ENCODE measurements at regions not wholly inside any gene's neighbourhood (a gene's known extent, or its start where the extent isn't known, plus 50 kb on each side); places are given as distances from the start of the nearest gene placed in this dataset.
"Not testable (repeated sequence)": the region's sequence is repeated elsewhere in the genome, so short reads cannot be mapped to it uniquely, and the experiment has no call there.

DNA sequence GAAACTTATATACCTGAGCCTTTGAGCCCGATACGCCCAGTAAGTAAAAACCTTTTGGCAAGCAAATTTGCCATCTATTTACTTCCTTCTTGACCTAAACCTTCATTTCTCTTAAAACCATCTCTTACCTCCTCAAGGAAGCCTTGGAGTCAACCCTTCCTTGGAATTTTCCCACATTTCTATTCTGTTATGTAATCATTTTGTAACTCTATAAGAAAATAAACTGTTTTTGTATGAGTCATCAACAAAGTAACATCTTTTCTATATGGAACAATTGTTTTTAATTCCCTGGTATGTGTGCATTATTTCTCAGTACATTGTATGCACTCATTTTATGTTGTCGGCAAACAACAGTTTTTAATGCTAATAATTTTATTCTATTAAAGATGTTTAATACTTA, 162.0 kb downstream of the TEX36 start:
- Mint-ChIP-seq H3K27ac (no peak overlapping the region), H3K4me3 (ENCODE audit: low read depth) (no peak overlapping the region), H3K27me3 (peaks cover 4% of the 10 kb centered on the region), H3K9me3 (ENCODE audit: low read depth) (peaks cover 9% of the 10 kb centered on the region), H3K36me3 (ENCODE audit: insufficient read depth) (no peaks in the 10 kb centered on the region), H3K4me1 (ENCODE audit: low read depth) (no peaks in the 10 kb centered on the region)
- TF ChIP-seq, protein P1, sequence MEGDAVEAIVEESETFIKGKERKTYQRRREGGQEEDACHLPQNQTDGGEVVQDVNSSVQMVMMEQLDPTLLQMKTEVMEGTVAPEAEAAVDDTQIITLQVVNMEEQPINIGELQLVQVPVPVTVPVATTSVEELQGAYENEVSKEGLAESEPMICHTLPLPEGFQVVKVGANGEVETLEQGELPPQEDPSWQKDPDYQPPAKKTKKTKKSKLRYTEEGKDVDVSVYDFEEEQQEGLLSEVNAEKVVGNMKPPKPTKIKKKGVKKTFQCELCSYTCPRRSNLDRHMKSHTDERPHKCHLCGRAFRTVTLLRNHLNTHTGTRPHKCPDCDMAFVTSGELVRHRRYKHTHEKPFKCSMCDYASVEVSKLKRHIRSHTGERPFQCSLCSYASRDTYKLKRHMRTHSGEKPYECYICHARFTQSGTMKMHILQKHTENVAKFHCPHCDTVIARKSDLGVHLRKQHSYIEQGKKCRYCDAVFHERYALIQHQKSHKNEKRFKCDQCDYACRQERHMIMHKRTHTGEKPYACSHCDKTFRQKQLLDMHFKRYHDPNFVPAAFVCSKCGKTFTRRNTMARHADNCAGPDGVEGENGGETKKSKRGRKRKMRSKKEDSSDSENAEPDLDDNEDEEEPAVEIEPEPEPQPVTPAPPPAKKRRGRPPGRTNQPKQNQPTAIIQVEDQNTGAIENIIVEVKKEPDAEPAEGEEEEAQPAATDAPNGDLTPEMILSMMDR (IDR thresholded peaks at IDR 0.05; ENCODE audit: unreplicated experiment) = no peak
- DNase-seq (ENCODE audit: low spot score, unreplicated experiment) = no peak

DNA sequence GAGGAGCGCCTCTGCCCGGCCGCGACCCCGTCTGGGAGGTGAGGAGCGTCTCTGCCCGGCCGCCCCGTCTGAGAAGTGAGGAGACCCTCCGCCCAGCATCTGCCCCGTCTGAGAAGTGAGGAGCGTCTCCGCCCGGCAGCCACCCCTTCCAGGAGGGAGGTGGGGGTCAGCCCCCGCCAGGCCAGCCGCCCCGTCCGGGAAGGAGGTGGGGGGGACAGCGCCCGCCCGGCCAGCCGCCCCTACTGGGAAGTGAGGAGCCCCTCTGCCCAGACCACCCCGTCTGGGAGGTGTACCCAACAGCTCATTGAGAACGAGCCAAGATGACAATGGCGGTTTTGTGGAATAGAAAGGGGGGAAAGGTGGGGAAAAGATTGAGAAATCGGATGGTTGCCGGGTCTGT, 164.6 kb downstream of the TEX36 start:
- not testable (repeated sequence) for H3K36me3 Mint-ChIP-seq (ENCODE audit: insufficient read depth); H3K4me3 Mint-ChIP-seq (ENCODE audit: low read depth); H3K9me3 Mint-ChIP-seq (ENCODE audit: low read depth); H3K4me1 Mint-ChIP-seq (ENCODE audit: low read depth); DNase-seq (ENCODE audit: low spot score, unreplicated experiment); H3K27ac Mint-ChIP-seq
- peaks cover 13% of the 10 kb centered on the region for H3K27me3 Mint-ChIP-seq

DNA sequence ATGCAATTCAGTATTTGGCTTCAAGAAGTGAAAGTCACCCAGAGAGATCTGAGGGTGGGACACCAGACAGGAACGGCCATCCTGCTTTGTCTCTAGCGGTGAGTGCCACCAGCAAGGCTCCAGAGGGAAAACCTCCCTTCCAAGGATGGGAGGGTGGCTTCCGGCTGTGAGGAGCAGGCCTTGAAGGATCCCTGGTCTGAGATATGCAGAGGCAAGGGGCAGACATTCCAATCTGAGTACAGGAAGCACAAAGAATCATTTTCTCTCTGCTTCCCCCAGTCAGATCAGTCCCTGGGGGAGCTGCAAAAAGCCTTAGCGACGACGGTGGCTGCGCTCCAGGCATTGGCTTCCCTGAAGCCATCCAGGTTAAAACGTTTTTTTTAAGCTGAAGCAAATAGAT, 167.4 kb downstream of the TEX36 start:
- H3K36me3 Mint-ChIP-seq (ENCODE audit: insufficient read depth) = no peaks in the 10 kb centered on the region
- no peaks in the 10 kb centered on the region for H3K4me1 Mint-ChIP-seq (ENCODE audit: low read depth)
- DNase-seq (ENCODE audit: low spot score, unreplicated experiment) = no peak
- TF ChIP-seq, protein P1 (IDR thresholded peaks at IDR 0.05; ENCODE audit: unreplicated experiment) = no peak
- no peak overlapping the region for H3K27ac Mint-ChIP-seq
- peaks cover 17% of the 10 kb centered on the region for H3K27me3 Mint-ChIP-seq
- no peak overlapping the region for H3K4me3 Mint-ChIP-seq (ENCODE audit: low read depth)
- H3K9me3 Mint-ChIP-seq (ENCODE audit: low read depth) = peaks cover 4% of the 10 kb centered on the region

DNA sequence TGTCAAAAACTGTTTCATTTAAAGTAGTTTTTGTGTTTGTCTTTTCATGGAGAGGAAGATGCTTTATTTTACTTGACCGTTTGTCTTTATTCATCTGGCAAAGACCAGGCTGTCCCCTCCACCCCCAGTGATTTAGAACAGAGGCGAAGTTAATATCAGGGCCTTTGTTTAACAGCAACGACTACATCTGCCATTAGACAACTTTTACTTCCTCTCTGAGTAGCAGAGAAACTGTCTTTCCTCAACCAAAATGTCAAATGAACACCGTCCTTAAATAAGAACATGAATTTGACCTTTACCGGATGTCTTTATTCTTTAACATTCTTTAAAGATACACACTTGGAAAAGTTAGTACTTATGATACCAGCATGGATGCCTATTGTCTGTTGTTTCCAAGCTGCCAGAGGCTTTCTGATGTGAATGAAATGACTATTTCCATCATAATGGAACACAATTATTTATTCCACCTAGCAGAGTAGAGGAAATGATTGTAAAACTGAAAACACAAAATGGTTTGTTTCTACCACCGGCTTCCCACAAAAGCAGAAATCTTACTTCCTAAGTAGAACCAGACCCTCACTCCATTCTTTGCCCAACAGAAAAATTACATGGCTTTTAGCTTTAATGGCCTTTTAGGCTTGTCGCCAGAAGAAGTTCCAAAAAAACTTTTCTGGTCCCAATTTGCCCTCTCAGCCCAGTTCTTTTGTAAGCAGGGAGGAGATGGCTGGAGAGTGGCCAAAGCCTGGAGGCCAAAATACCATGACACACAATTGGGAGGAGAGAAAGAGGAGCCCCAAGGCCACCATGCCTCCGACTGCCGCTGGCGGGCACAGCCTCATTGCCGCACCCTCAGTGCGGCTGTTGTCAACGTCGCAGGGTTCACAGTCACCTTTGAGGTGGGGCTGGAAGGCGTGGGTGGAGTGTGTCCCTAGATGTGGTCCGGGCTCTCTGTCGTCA, 168.5 kb downstream of the TEX36 start:
- Mint-ChIP-seq H3K4me3 (ENCODE audit: low read depth) (no peak overlapping the region), H3K9me3 (ENCODE audit: low read depth) (no peaks in the 10 kb centered on the region), H3K27me3 (peaks cover 17% of the 10 kb centered on the region), H3K4me1 (ENCODE audit: low read depth) (no peaks in the 10 kb centered on the region), H3K27ac (no peak overlapping the region), H3K36me3 (ENCODE audit: insufficient read depth) (no peaks in the 10 kb centered on the region)
- TF ChIP-seq, protein P1 (IDR thresholded peaks at IDR 0.05; ENCODE audit: unreplicated experiment) = no peak
- no peak for DNase-seq (ENCODE audit: low spot score, unreplicated experiment)

DNA sequence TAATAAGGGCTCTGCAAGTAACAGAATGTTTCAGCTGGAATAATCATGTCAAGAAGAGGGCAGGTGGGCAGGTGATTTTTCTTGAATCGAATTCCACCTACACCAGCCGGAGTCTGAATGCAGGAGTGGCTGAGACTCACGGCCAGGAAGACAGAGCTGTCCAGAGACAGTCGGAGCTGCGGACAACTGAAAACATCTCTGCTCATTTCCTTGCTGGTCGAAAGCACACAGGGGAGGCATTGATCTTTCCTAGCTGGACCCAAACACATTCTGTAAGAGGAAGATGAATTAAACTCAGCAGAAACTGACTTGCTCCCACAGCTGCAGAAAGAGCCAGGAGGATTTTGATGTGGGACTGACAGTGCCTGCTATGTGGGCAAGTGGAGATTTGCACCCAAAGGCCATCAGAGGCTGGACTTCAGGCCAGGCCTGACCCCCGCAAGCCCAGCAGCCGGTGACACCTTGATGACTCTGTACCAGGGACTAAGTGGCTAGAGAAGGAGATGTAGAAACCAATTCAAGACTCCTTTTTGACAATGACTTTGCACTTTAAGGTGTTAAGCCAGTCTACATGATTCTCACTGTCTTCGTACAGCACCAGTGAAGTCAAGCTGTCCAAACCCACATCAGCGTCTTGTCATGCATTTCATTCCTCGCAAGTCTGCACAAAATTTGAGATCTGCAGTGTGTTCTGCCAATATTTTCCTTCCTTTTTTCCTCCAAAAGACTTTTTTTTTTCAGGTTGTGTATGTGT, 169.4 kb downstream of the TEX36 start:
- no peaks in the 10 kb centered on the region for H3K36me3 Mint-ChIP-seq (ENCODE audit: insufficient read depth)
- H3K27me3 Mint-ChIP-seq = peaks cover 17% of the 10 kb centered on the region
- no peak overlapping the region for H3K27ac Mint-ChIP-seq
- H3K4me1 Mint-ChIP-seq (ENCODE audit: low read depth) = no peaks in the 10 kb centered on the region
- no peaks in the 10 kb centered on the region for H3K9me3 Mint-ChIP-seq (ENCODE audit: low read depth)
- DNase-seq (ENCODE audit: low spot score, unreplicated experiment) = no peak
- H3K4me3 Mint-ChIP-seq (ENCODE audit: low read depth) = no peak overlapping the region
- TF ChIP-seq, protein P1 (IDR thresholded peaks at IDR 0.05; ENCODE audit: unreplicated experiment) = no peak

All from progenitor cell of endocrine pancreas (in vitro differentiated cells).